Nephron progenitor cell (in vitro differentiated cells): ENCODE measurements at regions not wholly inside any gene's neighbourhood (a gene's known extent, or its start where the extent isn't known, plus 50 kb on each side); places are given as distances from the start of the nearest gene placed in this dataset.

Source experiments
- DNase-seq: peaks from one replicate; pipeline ENCODE4 v3.0.0; 2021
- H3K27ac Mint-ChIP-seq: 2 replicates; pipeline ENCODE4 v1.8.0; 2021; ENCODE audit warnings: mild to moderate bottlenecking, moderate library complexity, mixed read lengths
- H3K27me3 Mint-ChIP-seq: 2 replicates; pipeline ENCODE4 v1.8.0; 2021; ENCODE audit warnings: mild to moderate bottlenecking, low read depth, mixed read lengths; ENCODE audit not compliant: poor library complexity
- H3K36me3 Mint-ChIP-seq: 2 replicates; pipeline ENCODE4 v1.8.0; 2021; ENCODE audit warnings: low read depth, mixed read lengths
- H3K4me1 Mint-ChIP-seq: 2 replicates; pipeline ENCODE4 v1.8.0; 2021; ENCODE audit warnings: mixed read lengths
- H3K4me3 Mint-ChIP-seq: 2 replicates; pipeline ENCODE4 v1.8.0; 2021; ENCODE audit warnings: mild to moderate bottlenecking, moderate library complexity, mixed read lengths
- H3K9me3 Mint-ChIP-seq: 2 replicates; pipeline ENCODE4 v1.8.0; 2021; ENCODE audit warnings: mild to moderate bottlenecking, moderate library complexity, mixed read lengths
- TF ChIP-seq, protein P1 (sequence below): fragments of 200-600 bp; sonication (generic); IDR thresholded peaks from 2 replicates; pipeline ENCODE4 v1.5.0; 2021; ENCODE audit warnings: antibody characterized with exemption

DNA sequence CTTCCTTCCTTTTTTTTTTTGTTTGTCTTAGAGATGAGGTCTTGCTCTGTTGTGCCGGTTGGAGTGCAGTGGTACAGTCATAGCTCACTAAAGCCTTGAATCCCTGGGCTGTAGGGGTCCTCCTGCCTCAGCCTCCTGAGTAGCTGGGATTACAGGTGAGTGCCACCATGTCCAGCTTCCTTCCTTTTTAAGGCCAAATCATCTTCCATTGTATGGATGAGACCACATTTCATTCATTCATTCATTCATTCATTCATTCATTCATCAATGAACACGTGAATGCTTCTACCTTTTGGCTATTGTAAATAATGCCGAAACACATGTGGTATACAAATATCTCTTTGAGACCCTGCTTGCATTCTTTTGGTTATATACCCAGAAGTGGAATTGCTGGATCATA lies 60.0 kb upstream of the BAIAP2L1 start:
- Mint-ChIP-seq H3K27me3 (peaks cover 15% of the 10 kb centered on the region), H3K27ac (no peak overlapping the region), H3K4me1 (no peaks in the 10 kb centered on the region), H3K9me3 (peaks cover 5% of the 10 kb centered on the region), H3K36me3 (no peaks in the 10 kb centered on the region), H3K4me3 (no peak overlapping the region)
- no peak for DNase-seq
- TF ChIP-seq, protein P1, sequence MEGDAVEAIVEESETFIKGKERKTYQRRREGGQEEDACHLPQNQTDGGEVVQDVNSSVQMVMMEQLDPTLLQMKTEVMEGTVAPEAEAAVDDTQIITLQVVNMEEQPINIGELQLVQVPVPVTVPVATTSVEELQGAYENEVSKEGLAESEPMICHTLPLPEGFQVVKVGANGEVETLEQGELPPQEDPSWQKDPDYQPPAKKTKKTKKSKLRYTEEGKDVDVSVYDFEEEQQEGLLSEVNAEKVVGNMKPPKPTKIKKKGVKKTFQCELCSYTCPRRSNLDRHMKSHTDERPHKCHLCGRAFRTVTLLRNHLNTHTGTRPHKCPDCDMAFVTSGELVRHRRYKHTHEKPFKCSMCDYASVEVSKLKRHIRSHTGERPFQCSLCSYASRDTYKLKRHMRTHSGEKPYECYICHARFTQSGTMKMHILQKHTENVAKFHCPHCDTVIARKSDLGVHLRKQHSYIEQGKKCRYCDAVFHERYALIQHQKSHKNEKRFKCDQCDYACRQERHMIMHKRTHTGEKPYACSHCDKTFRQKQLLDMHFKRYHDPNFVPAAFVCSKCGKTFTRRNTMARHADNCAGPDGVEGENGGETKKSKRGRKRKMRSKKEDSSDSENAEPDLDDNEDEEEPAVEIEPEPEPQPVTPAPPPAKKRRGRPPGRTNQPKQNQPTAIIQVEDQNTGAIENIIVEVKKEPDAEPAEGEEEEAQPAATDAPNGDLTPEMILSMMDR: no peak

- Mint-ChIP-seq H3K36me3 (no peaks in the 10 kb centered on the region), H3K4me1 (no peaks in the 10 kb centered on the region), H3K4me3 (no peak overlapping the region), H3K27ac (no peak overlapping the region), H3K9me3 (peaks cover 5% of the 10 kb centered on the region), H3K27me3 (peaks cover 15% of the 10 kb centered on the region)
- TF ChIP-seq, protein P1: no peak
- DNase-seq: no peak
Measured at GRCh38 chr7:98459529-98459928, 58.6 kb upstream of the BAIAP2L1 start.

- DNase-seq: no peak
- no peak overlapping the region for H3K27ac Mint-ChIP-seq
- TF ChIP-seq, protein P1: no peak
- H3K4me1 Mint-ChIP-seq: no peaks in the 10 kb centered on the region
- no peak overlapping the region for H3K4me3 Mint-ChIP-seq
- peaks cover 14% of the 10 kb centered on the region for H3K27me3 Mint-ChIP-seq
- H3K9me3 Mint-ChIP-seq: peaks cover 12% of the 10 kb centered on the region
- H3K36me3 Mint-ChIP-seq: no peaks in the 10 kb centered on the region
Measured at GRCh38 chr7:98458090-98458875, 57.4 kb upstream of the BAIAP2L1 start.

GRCh38 chr7:98456866-98457265 lies 56.0 kb upstream of the BAIAP2L1 start:
- Mint-ChIP-seq H3K4me3 (no peak overlapping the region), H3K9me3 (peaks cover 16% of the 10 kb centered on the region), H3K27me3 (peaks cover 12% of the 10 kb centered on the region), H3K4me1 (no peaks in the 10 kb centered on the region), H3K27ac (no peak overlapping the region), H3K36me3 (no peaks in the 10 kb centered on the region)
- DNase-seq: no peak
- TF ChIP-seq, protein P1: no peak

- no peaks in the 10 kb centered on the region for H3K4me1 Mint-ChIP-seq
- peaks cover 20% of the 10 kb centered on the region for H3K9me3 Mint-ChIP-seq
- H3K36me3 Mint-ChIP-seq: no peaks in the 10 kb centered on the region
- H3K27me3 Mint-ChIP-seq: peaks cover 12% of the 10 kb centered on the region
- TF ChIP-seq, protein P1: no peak
- no peak for DNase-seq
- no peak overlapping the region for H3K4me3 Mint-ChIP-seq
- H3K27ac Mint-ChIP-seq: no peak overlapping the region
Measured at GRCh38 chr7:98452791-98453190, 51.9 kb upstream of the BAIAP2L1 start.
